AG04450 (cell line): ENCODE measurements at regions not wholly inside any gene's neighbourhood (a gene's known extent, or its start where the extent isn't known, plus 50 kb on each side); places are given as distances from the start of the nearest gene placed in this dataset.

ENCODE experiments used
- CTCF ChIA-PET: fragments of 300-600, 350-600 bp; formaldehyde crosslinking; extraction: SDS; loops from one replicate; lab custom pipeline; 2022; ENCODE audit warnings: antibody characterized with exemption, inconsistent platforms; lab: Charles Lee
- POLR2A ChIA-PET: fragments of 350-600 bp; formaldehyde crosslinking; extraction: SDS; loops from one replicate; lab custom pipeline; 2021; ENCODE audit warnings: antibody characterized with exemption, inconsistent platforms; lab: Yijun Ruan, JAX
- DNase-seq: peaks from one replicate; pipeline ENCODE4 v3.0.0-alpha.2; 2011; ENCODE audit warnings: low read depth, low spot score
- H3K27ac ChIP-seq: one replicate; pipeline ENCODE4 v1.5.1; 2012; ENCODE audit warnings: low read depth, low read length, control low read depth
- H3K27me3 ChIP-seq: one replicate; pipeline ENCODE4 v1.6.0; 2012; ENCODE audit warnings: low read length; ENCODE audit not compliant: control insufficient read depth, insufficient read depth
- H3K4me3 ChIP-seq: 2 replicates; pipeline ENCODE4 v1.5.1; 2011; ENCODE audit warnings: mild to moderate bottlenecking, low read depth, low read length, control low read depth
- H3K9me3 ChIP-seq: 2 replicates; pipeline ENCODE4 v1.5.1; 2012; ENCODE audit warnings: low read length; ENCODE audit not compliant: control insufficient read depth, insufficient read depth
- TF ChIP-seq, protein P1 (sequence below): IDR thresholded peaks from 2 replicates; pipeline ENCODE4 v1.5.1; 2011; ENCODE audit warnings: low read depth, low read length, control low read depth, inconsistent platforms

DNA sequence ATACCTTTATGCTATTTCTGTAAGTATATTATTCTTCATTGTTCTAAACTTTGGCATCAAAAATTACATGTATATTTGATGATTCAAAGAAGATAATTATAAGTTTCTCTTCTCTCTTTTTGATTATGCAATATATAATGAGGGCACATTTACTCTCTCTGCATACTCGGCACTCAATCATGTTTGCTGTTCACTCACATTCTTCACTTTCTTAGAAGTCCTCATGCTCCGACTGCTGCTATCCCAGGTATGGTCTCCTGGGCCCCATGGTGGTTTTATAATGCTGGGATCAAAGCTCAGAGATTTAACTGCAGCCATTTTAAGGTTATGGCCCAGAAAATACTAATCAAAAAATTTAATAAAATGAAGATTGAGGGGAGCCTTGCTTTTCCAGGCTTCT is 529.7 kb upstream of the IL12A start:
- no peaks in the 10 kb centered on the region for H3K9me3 ChIP-seq
- CTCF ChIA-PET: interaction anchor here (1.3 kb wide), 1 partner anchor 128 kb away, joined by 3 read pairs; no protein-coding TSS in a partner anchor
- no peak for DNase-seq
- TF ChIP-seq, protein P1, sequence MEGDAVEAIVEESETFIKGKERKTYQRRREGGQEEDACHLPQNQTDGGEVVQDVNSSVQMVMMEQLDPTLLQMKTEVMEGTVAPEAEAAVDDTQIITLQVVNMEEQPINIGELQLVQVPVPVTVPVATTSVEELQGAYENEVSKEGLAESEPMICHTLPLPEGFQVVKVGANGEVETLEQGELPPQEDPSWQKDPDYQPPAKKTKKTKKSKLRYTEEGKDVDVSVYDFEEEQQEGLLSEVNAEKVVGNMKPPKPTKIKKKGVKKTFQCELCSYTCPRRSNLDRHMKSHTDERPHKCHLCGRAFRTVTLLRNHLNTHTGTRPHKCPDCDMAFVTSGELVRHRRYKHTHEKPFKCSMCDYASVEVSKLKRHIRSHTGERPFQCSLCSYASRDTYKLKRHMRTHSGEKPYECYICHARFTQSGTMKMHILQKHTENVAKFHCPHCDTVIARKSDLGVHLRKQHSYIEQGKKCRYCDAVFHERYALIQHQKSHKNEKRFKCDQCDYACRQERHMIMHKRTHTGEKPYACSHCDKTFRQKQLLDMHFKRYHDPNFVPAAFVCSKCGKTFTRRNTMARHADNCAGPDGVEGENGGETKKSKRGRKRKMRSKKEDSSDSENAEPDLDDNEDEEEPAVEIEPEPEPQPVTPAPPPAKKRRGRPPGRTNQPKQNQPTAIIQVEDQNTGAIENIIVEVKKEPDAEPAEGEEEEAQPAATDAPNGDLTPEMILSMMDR: no peak
- H3K4me3 ChIP-seq: no peak overlapping the region
- POLR2A ChIA-PET: no interaction called here
- no peaks in the 10 kb centered on the region for H3K27me3 ChIP-seq
- H3K27ac ChIP-seq: no peak overlapping the region

DNA sequence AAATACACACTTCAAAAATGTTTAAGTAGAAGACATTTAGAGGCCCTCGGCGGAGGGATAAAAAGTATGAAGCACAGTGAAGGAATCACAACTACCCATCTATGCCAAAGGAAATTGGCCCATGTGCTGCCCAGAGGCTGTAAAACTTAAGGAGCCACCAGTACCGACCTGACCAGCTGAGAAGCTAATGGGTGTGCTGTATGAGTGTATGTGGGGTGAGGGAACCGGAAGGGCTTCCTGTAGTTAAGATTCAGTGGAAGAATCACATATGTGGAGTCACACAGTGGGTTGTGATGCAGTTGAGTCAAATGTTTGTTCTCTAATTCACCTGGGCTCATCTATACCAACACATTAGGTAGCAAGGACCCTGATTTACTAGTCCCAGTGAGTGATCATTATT is 516.0 kb upstream of the IL12A start:
- ChIA-PET POLR2A (no interaction called here), CTCF (no interaction called here)
- no peaks in the 10 kb centered on the region for H3K9me3 ChIP-seq
- H3K4me3 ChIP-seq: no peak overlapping the region
- no peak overlapping the region for H3K27ac ChIP-seq
- DNase-seq: no peak
- TF ChIP-seq, protein P1: no peak
- no peaks in the 10 kb centered on the region for H3K27me3 ChIP-seq

- Histone ChIP-seq H3K9me3 (no peaks in the 10 kb centered on the region), H3K27ac (no peak overlapping the region), H3K27me3 (no peaks in the 10 kb centered on the region), H3K4me3 (no peak overlapping the region)
- ChIA-PET CTCF (interaction anchor here (2.0 kb wide), 2 partner anchors 9 to 332 kb away, joined by 5 to 9 read pairs; no protein-coding TSS in a partner anchor), POLR2A (no interaction called here)
- no peak for DNase-seq
- TF ChIP-seq, protein P1: no peak
Observed at GRCh38 chr3:159473206-159473605, 515.4 kb upstream of the IL12A start.

DNA sequence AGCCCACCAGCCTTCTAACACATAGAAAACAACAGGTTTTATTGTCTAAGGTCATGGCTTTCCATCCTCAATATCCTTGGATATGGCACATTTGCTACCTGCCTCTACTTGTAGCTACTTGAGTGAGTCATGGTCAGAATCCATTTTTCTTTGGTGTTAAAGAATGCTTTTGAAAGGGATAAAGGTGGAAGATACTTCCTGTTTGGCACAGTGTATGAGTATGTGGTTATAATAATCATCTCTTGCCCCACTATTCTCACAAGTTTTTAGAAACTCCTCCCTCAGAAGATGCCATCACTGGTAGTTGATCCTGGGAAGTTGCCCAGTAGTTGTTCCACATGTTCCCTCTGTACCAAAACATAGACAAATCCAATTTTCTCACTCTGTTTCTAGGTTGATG is 508.6 kb upstream of the IL12A start:
- no peak for DNase-seq
- Histone ChIP-seq H3K9me3 (no peaks in the 10 kb centered on the region), H3K4me3 (no peak overlapping the region), H3K27me3 (no peaks in the 10 kb centered on the region), H3K27ac (no peak overlapping the region)
- ChIA-PET POLR2A (no interaction called here), CTCF (no interaction called here)
- TF ChIP-seq, protein P1: no peak

DNA sequence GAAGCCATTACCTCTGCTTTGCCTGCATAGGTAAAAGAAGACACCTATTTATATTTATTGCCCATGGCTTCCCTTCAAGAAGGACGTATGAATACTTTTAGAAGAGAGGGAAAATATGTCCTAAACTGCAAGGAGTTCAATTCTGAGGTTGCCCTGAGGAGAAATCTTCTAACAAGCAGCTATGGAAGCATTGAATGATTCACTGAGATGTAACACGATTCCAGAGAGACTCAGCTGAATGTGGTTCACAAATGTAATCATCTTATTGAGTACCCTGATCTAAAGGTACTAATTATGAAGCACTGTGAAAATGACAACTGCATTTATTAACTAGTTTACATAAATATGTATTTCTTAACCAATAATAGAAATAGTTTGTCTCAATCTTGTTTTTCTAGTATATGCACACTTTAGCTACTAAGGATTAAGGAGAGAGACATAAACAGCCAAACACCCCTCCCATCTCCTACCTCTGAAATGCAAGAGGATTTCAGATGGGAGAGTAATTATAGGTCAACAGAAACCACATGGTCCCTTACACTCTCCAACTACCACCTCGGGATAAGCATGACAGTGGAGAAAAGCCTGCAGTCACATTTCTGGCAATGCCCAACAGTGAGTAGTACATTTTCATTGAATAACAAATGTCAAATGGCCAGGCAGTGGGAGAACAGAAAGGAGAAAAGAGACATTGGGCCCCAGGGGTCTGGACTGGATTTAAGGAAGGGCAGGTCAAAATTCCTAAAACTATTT is 506.2 kb upstream of the IL12A start:
- H3K27ac ChIP-seq: no peak overlapping the region
- no peaks in the 10 kb centered on the region for H3K27me3 ChIP-seq
- no peak for DNase-seq
- TF ChIP-seq, protein P1: no peak
- CTCF ChIA-PET: no interaction called here
- no peaks in the 10 kb centered on the region for H3K9me3 ChIP-seq
- POLR2A ChIA-PET: no interaction called here
- no peak overlapping the region for H3K4me3 ChIP-seq
